ENCODE measurements at regions not wholly inside any gene's neighbourhood (a gene's known extent, or its start where the extent isn't known, plus 50 kb on each side); places are given as distances from the start of the nearest gene placed in this dataset.

DNA sequence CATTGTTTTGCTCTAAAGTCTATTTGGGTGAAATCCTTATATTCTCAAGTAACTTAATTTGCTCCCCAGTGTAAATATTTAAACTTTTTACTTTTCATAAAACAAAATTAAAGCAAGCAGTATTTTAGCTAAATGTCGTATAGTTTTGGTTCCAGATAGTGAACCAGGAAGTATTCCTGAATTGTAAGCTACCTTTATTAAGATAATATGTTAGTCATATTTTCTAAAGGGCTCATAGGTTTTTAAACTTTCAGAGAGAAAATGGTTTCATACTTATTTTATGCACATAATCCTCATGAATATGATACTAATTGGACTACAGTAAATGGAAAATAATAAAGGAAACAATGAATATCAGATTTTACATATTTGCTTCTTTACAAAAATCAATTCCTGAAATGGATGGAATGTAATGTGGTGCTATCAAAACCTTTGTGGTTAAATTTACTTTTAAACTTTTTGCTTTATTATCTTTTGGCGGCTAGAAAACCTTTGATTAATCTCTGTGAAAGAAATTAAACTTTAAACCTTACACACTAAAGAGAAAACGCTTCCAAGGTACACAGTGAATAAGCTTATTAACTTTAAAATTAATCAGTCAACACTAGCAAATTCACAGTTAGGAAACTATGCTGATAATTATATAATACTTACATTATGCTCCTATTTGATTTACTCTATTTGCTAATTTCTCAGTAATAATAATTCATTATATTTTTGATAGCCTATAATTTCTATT lies 76.6 kb upstream of the RHOBTB1 start:
- Histone ChIP-seq H3K27ac (ENCODE audit: low read depth in 1 of 2, low read length in 2 of 2) (no peak overlapping the region), H3K4me3 (ENCODE audit: low read length) (no peak overlapping the region), H3K4me1 (ENCODE audit: insufficient read depth, low read length) (no peaks in the 10 kb centered on the region), H3K36me3 (ENCODE audit: insufficient read depth, low read length) (no peaks in the 10 kb centered on the region), H3K9me3 (ENCODE audit: control insufficient read depth in 1 of 2, insufficient read depth in 1 of 2, low read length in 2 of 2) (no peaks in the 10 kb centered on the region), H3K27me3 (ENCODE audit: control insufficient read depth in 1 of 2, insufficient read depth in 2 of 2, low read length in 2 of 2) (peaks cover 3 to 4% of the 10 kb centered on the region in 2 experiments)
- Mint-ChIP-seq H3K9me3 (no peaks in the 10 kb centered on the region), H3K4me1 (ENCODE audit: low read depth) (no peaks in the 10 kb centered on the region), H3K36me3 (ENCODE audit: low read depth) (no peaks in the 10 kb centered on the region), H3K27me3 (peaks cover 15% of the 10 kb centered on the region), H3K27ac (no peak overlapping the region), H3K4me3 (no peak overlapping the region)
- no peak for TF ChIP-seq CTCF (IDR thresholded peaks at IDR 0.05)
- intact Hi-C loops (cut with DNase I, micrococcal nuclease), result no loop called here
- CTCF ChIA-PET, result no interaction called here
- POLR2A ChIA-PET, result no interaction called here
- ATAC-seq (ENCODE audit: poor library complexity) (no peak), DNase-seq (no peak)

DNA sequence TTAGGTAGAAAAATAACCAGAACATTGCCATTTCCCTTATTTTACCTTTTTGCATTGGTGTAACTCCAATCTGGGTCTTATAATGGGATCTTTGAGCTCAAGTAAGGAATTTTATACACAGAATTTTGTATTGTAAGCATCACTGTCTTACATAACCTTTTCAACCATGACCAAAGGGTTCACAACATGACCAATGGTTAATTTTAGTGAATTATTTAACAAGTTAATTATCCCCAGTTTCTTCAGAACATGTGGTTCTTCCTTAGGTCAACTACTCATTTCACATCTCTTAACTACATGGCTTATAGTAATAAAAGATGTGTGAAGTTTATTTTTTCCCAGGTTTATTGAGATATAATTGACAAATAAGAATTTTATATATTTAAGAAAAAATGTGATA lies 74.2 kb upstream of the RHOBTB1 start:
- POLR2A ChIA-PET, result no interaction called here

DNA sequence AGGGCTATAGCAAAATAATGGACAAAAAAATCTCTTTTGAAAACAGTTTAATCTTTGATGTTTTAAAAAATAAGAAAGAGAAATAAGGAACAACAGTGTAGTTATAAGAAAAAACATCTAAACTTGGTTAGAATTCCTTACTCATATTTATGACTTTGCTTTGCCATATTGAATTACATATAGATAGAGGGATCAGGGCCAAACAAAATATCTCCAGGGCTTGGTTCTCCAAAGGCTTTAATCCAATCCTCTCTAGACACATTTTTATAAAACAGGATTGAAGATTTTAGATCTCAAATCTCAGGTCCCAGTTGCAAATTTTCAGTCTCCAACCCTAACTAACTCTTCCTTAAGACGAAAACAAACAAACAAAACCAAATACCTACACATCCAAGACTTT lies 72.6 kb upstream of the RHOBTB1 start:
- H3K4me1 Mint-ChIP-seq (ENCODE audit: low read depth), result no peaks in the 10 kb centered on the region
- Histone ChIP-seq H3K4me1 (ENCODE audit: insufficient read depth, low read length) (no peaks in the 10 kb centered on the region), H3K4me3 (ENCODE audit: low read length) (no peak overlapping the region), H3K36me3 (ENCODE audit: insufficient read depth, low read length) (no peaks in the 10 kb centered on the region), H3K27me3 (ENCODE audit: control insufficient read depth in 1 of 2, insufficient read depth in 2 of 2, low read length in 2 of 2) (peaks cover 0 to 4% of the 10 kb centered on the region in 2 experiments), H3K9me3 (ENCODE audit: control insufficient read depth in 1 of 2, insufficient read depth in 1 of 2, low read length in 2 of 2) (no peaks in the 10 kb centered on the region), H3K27ac (ENCODE audit: low read depth in 1 of 2, low read length in 2 of 2) (no peak overlapping the region)
- ATAC-seq (ENCODE audit: poor library complexity) (no peak), DNase-seq (no peak)
- no peak for TF ChIP-seq CTCF (IDR thresholded peaks at IDR 0.05)
- CTCF ChIA-PET, result no interaction called here
- intact Hi-C loops (cut with DNase I, micrococcal nuclease), result no loop called here
- H3K27me3 Mint-ChIP-seq, result no peaks in the 10 kb centered on the region
- no peaks in the 10 kb centered on the region for H3K9me3 Mint-ChIP-seq
- H3K4me3 Mint-ChIP-seq, result no peak overlapping the region
- H3K27ac Mint-ChIP-seq, result no peak overlapping the region
- POLR2A ChIA-PET, result no interaction called here
- no peaks in the 10 kb centered on the region for H3K36me3 Mint-ChIP-seq (ENCODE audit: low read depth)

More for the DNA sequence above, 74.2 kb upstream of the RHOBTB1 start:
- Mint-ChIP-seq H3K27me3 (peaks cover 2% of the 10 kb centered on the region), H3K36me3 (ENCODE audit: low read depth) (no peaks in the 10 kb centered on the region), H3K4me1 (ENCODE audit: low read depth) (no peaks in the 10 kb centered on the region), H3K27ac (no peak overlapping the region), H3K4me3 (no peak overlapping the region), H3K9me3 (no peaks in the 10 kb centered on the region)
- H3K36me3 ChIP-seq (ENCODE audit: insufficient read depth, low read length), result no peaks in the 10 kb centered on the region
- intact Hi-C loops (cut with DNase I, micrococcal nuclease), result no loop called here
- no peak overlapping the region for H3K4me3 ChIP-seq (ENCODE audit: low read length)
- H3K27ac ChIP-seq (ENCODE audit: low read depth in 1 of 2, low read length in 2 of 2), result no peak overlapping the region
- H3K27me3 ChIP-seq (ENCODE audit: control insufficient read depth in 1 of 2, insufficient read depth in 2 of 2, low read length in 2 of 2), result peaks cover 0 to 4% of the 10 kb centered on the region in 2 experiments
- no peak for DNase-seq
- ATAC-seq (ENCODE audit: poor library complexity), result no peak
- CTCF ChIA-PET, result no interaction called here
- H3K9me3 ChIP-seq (ENCODE audit: control insufficient read depth in 1 of 2, insufficient read depth in 1 of 2, low read length in 2 of 2), result no peaks in the 10 kb centered on the region
- no peak for TF ChIP-seq CTCF (IDR thresholded peaks at IDR 0.05)
- H3K4me1 ChIP-seq (ENCODE audit: insufficient read depth, low read length), result no peaks in the 10 kb centered on the region

All from CD4-positive, alpha-beta T cell (primary cell).